GM23248 (cell line): ENCODE measurements at regions not wholly inside any gene's neighbourhood (a gene's known extent, or its start where the extent isn't known, plus 50 kb on each side); places are given as distances from the start of the nearest gene placed in this dataset.
A peak's percentile ranks its signal among the peaks of the same experiment; 100 is the strongest.
"Not testable (repeated sequence)": the region's sequence is repeated elsewhere in the genome, so short reads cannot be mapped to it uniquely, and the experiment has no call there.

Experiments used
- DNase-seq: peaks from one replicate; pipeline ENCODE4 v3.0.0-alpha.2; 2015
- H2AFZ ChIP-seq: fragments of 200-600 bp; sonication (generic); 2 replicates; pipeline ENCODE4 v1.6.1; 2016; ENCODE audit warnings: antibody characterized with exemption
- H3F3A ChIP-seq: fragments of 200-600 bp; sonication (generic); 2 replicates; pipeline ENCODE4 v1.6.1; 2016; ENCODE audit warnings: mild to moderate bottlenecking, antibody characterized with exemption, mixed run types; ENCODE audit not compliant: insufficient read depth
- H3K27ac ChIP-seq: fragments of 200-600 bp; sonication (generic); 2 replicates; pipeline ENCODE4 v1.5.1; 2016; ENCODE audit warnings: mild to moderate bottlenecking
- H3K27me3 ChIP-seq: fragments of 200-600 bp; sonication (generic); replicated peaks from 2 replicates; pipeline ENCODE4 v1.6.1; 2016; ENCODE audit warnings: mild to moderate bottlenecking; ENCODE audit not compliant: insufficient read depth
- H3K36me3 ChIP-seq: fragments of 200-600 bp; sonication (generic); 2 replicates; pipeline ENCODE4 v1.6.1; 2016; ENCODE audit warnings: low read depth, mild to moderate bottlenecking
- H3K4me1 ChIP-seq: fragments of 200-600 bp; sonication (generic); 2 replicates; pipeline ENCODE4 v1.6.1; 2016; ENCODE audit warnings: mild to moderate bottlenecking; ENCODE audit not compliant: insufficient read depth
- H3K4me2 ChIP-seq: fragments of 200-600 bp; sonication (generic); one replicate; pipeline ENCODE4 v1.6.1; 2016; ENCODE audit warnings: mild to moderate bottlenecking; ENCODE audit not compliant: unreplicated experiment
- H3K4me3 ChIP-seq: fragments of 200-600 bp; sonication (generic); 2 replicates; pipeline ENCODE4 v1.5.1; 2016; ENCODE audit warnings: mild to moderate bottlenecking
- H3K79me2 ChIP-seq: fragments of 200-600 bp; sonication (generic); 2 replicates; pipeline ENCODE4 v1.6.1; 2016; ENCODE audit warnings: mild to moderate bottlenecking; ENCODE audit not compliant: insufficient read depth
- H3K9ac ChIP-seq: fragments of 200-600 bp; sonication (generic); 2 replicates; pipeline ENCODE4 v1.6.1; 2016; ENCODE audit warnings: mild to moderate bottlenecking
- H3K9me2 ChIP-seq: fragments of 200-600 bp; sonication (generic); 2 replicates; pipeline ENCODE4 v1.6.1; 2016; ENCODE audit warnings: mixed run types, mild to moderate bottlenecking, moderate library complexity; ENCODE audit not compliant: insufficient read depth
- H3K9me3 ChIP-seq: fragments of 200-600 bp; sonication (generic); one replicate; pipeline ENCODE4 v1.6.1; 2017; ENCODE audit warnings: low read depth
- H4K20me1 ChIP-seq: fragments of 200-600 bp; sonication (generic); 2 replicates; pipeline ENCODE4 v1.6.0; 2016; ENCODE audit not compliant: insufficient read depth
- EZH2 ChIP-seq: fragments of 200-600 bp; sonication (generic); IDR thresholded peaks from 2 replicates; pipeline ENCODE4 v1.6.1; 2018; ENCODE audit warnings: antibody characterized with exemption, mild to moderate bottlenecking; ENCODE audit not compliant: insufficient read depth, poor library complexity, severe bottlenecking
- EZH2phosphoT487 ChIP-seq: fragments of 200-600 bp; sonication (generic); IDR thresholded peaks from 2 replicates; pipeline ENCODE4 v1.6.1; 2018; ENCODE audit warnings: antibody characterized with exemption, moderate library complexity, mild to moderate bottlenecking, low read depth; ENCODE audit not compliant: insufficient read depth
- WGBS, 2 experiments: methylation state at CpG; one replicate each; pipeline ENCODE4 v1.1.6; 2015 to 2017; ENCODE audit warnings: low lambda C conversion rate in 2 of 2, low coverage in 1 of 2; ENCODE audit errors: missing lambda C conversion rate in 2 of 2; 5-methylcytosine and 5-hydroxymethylcytosine counted together
- in situ Hi-C: fragments of 300-500 bp; cut with MboI; formaldehyde crosslinking; loops from 2 replicates; pipeline ENCODE4 v1.15.0; 2020

GRCh38 chr5:125083981-125084380, 337.5 kb upstream of the ZNF608 start:
- Histone ChIP-seq H2AFZ (no peak overlapping the region), H3K79me2 (no peaks in the 10 kb centered on the region), H3K27me3 (no peaks in the 10 kb centered on the region), H3K9ac (no peak overlapping the region), H4K20me1 (no peaks in the 10 kb centered on the region), H3K4me2 (peak overlapping the region; percentile 46), H3K9me2 (no peaks in the 10 kb centered on the region; the same call in 1 of the 2 replicates), H3K4me1 (peaks cover 20% of the 10 kb centered on the region), H3K4me3 (no peak overlapping the region), H3K9me3 (no peaks in the 10 kb centered on the region), H3K36me3 (no peaks in the 10 kb centered on the region), H3F3A (peaks cover 22% of the 10 kb centered on the region), H3K27ac (peak overlapping the region; percentile 26)
- peak; percentile 95 for DNase-seq
- TF ChIP-seq EZH2phosphoT487: no peak
- TF ChIP-seq EZH2: no peak
- in situ Hi-C loops: no loop called here

- Histone ChIP-seq H3K27ac (no peak overlapping the region), H3K4me2 (no peak overlapping the region), H3K27me3 (no peaks in the 10 kb centered on the region), H3K36me3 (no peaks in the 10 kb centered on the region), H3K9me3 (no peaks in the 10 kb centered on the region), H3K9me2 (no peaks in the 10 kb centered on the region; the same call in 1 of the 2 replicates), H2AFZ (no peak overlapping the region), H4K20me1 (no peaks in the 10 kb centered on the region), H3K9ac (no peak overlapping the region), H3K79me2 (no peaks in the 10 kb centered on the region), H3F3A (peaks cover 22% of the 10 kb centered on the region), H3K4me3 (no peak overlapping the region), H3K4me1 (peaks cover 20% of the 10 kb centered on the region)
- 98% methylated on average over 2 of the region's 2 CpGs for WGBS, 2 experiments
- in situ Hi-C loops: no loop called here
- TF ChIP-seq EZH2phosphoT487 (no peak), EZH2 (no peak)
- DNase-seq: no peak
Observed at GRCh38 chr5:125085797-125086505, 339.5 kb upstream of the ZNF608 start.

GRCh38 chr5:125088522-125089105, 342.2 kb upstream of the ZNF608 start:
- Histone ChIP-seq H3K4me3 (no peak overlapping the region), H3K4me2 (no peak overlapping the region), H3K36me3 (no peaks in the 10 kb centered on the region), H3K27ac (no peak overlapping the region), H4K20me1 (no peaks in the 10 kb centered on the region), H3K27me3 (no peaks in the 10 kb centered on the region), H3K9me2 (no peaks in the 10 kb centered on the region; the same call in 1 of the 2 replicates), H3K4me1 (peaks cover 17% of the 10 kb centered on the region), H2AFZ (no peak overlapping the region), H3F3A (peaks cover 14% of the 10 kb centered on the region), H3K9me3 (no peaks in the 10 kb centered on the region), H3K79me2 (no peaks in the 10 kb centered on the region), H3K9ac (no peak overlapping the region)
- 92 to 94% methylated on average over 22 to 25 of the region's 27 CpGs for WGBS, 2 experiments
- no peak for TF ChIP-seq EZH2phosphoT487
- no peak for TF ChIP-seq EZH2
- no peak for DNase-seq
- in situ Hi-C loops: no loop called here

GRCh38 chr5:125092138-125092537, 345.7 kb upstream of the ZNF608 start:
- in situ Hi-C loops, H3K4me3 ChIP-seq, H3K27me3 ChIP-seq, H3K27ac ChIP-seq, H4K20me1 ChIP-seq, H3K9ac ChIP-seq, H3K9me3 ChIP-seq, H3F3A ChIP-seq, H3K36me3 ChIP-seq, H3K79me2 ChIP-seq, H3K9me2 ChIP-seq, H2AFZ ChIP-seq, DNase-seq, H3K4me2 ChIP-seq: not testable (repeated sequence)
- WGBS, 2 experiments: 87 to 93% methylated on average over 3 of the region's 3 CpGs
- peaks cover 15% of the 10 kb centered on the region for H3K4me1 ChIP-seq
